Stimulated activated effector memory CD8-positive, alpha-beta T cell treated with anti-CD3 and anti-CD28 coated beads, Interleukin-12 subunit alpha, Interleukin-12 subunit beta, amount 100 ng/mL, for 72 hours (primary cell): ENCODE measurements at regions not wholly inside any gene's neighbourhood (a gene's known extent, or its start where the extent isn't known, plus 50 kb on each side); places are given as distances from the start of the nearest gene placed in this dataset.

Experiments
- ATAC-seq: fragments of 150-1000 bp; cut with Tn5 transposase; 2 replicates; pipeline ENCODE4 v1.10.0; 2021
- DNase-seq, 2 donors: peaks; one replicate each; pipeline ENCODE4 v3.0.0; 2021 to 2022; ENCODE audit warnings: low spot score in 2 of 2
- H3K27ac Mint-ChIP-seq: one replicate; pipeline ENCODE4 v1.8.0; 2022; ENCODE audit warnings: mild to moderate bottlenecking, mixed read lengths
- H3K36me3 Mint-ChIP-seq: one replicate; pipeline ENCODE4 v1.8.0; 2022; ENCODE audit warnings: mild to moderate bottlenecking, mixed read lengths
- H3K4me1 Mint-ChIP-seq: one replicate; pipeline ENCODE4 v1.8.0; 2022; ENCODE audit warnings: mixed read lengths
- H3K4me3 Mint-ChIP-seq: one replicate; pipeline ENCODE4 v1.8.0; 2022; ENCODE audit warnings: mild to moderate bottlenecking, mixed read lengths
- H3K9me3 Mint-ChIP-seq: one replicate; pipeline ENCODE4 v1.8.0; 2022; ENCODE audit warnings: mixed read lengths

GRCh38 chr1:103854279-103854678 lies 104.6 kb downstream of the AMY1C start:
- ATAC-seq (no peak), DNase-seq (no peak)
- Mint-ChIP-seq H3K36me3 (no peaks in the 10 kb centered on the region), H3K4me1 (no peaks in the 10 kb centered on the region), H3K9me3 (peaks cover 21% of the 10 kb centered on the region), H3K27ac (no peak overlapping the region), H3K4me3 (no peak overlapping the region)

- no peak overlapping the region for H3K4me3 Mint-ChIP-seq
- no peak overlapping the region for H3K27ac Mint-ChIP-seq
- no peak for ATAC-seq
- no peaks in the 10 kb centered on the region for H3K4me1 Mint-ChIP-seq
- peaks cover 11% of the 10 kb centered on the region for H3K9me3 Mint-ChIP-seq
- no peak for DNase-seq
- no peaks in the 10 kb centered on the region for H3K36me3 Mint-ChIP-seq
Measured at GRCh38 chr1:103859721-103860120, 110.0 kb downstream of the AMY1C start.

- Mint-ChIP-seq H3K27ac (no peak overlapping the region), H3K4me1 (no peaks in the 10 kb centered on the region), H3K9me3 (peaks cover 25% of the 10 kb centered on the region), H3K36me3 (no peaks in the 10 kb centered on the region), H3K4me3 (no peak overlapping the region)
- ATAC-seq, result no peak
- no peak for DNase-seq
Measured at GRCh38 chr1:103898576-103899345, 149.1 kb downstream of the AMY1C start.

GRCh38 chr1:103900005-103900404 lies 150.3 kb downstream of the AMY1C start:
- ATAC-seq (no peak), DNase-seq (no peak)
- Mint-ChIP-seq H3K4me3 (no peak overlapping the region), H3K9me3 (peaks cover 29% of the 10 kb centered on the region), H3K36me3 (no peaks in the 10 kb centered on the region), H3K4me1 (no peaks in the 10 kb centered on the region), H3K27ac (no peak overlapping the region)

GRCh38 chr1:103901072-103901471 lies 151.4 kb downstream of the AMY1C start:
- DNase-seq, result no peak
- H3K36me3 Mint-ChIP-seq, result no peaks in the 10 kb centered on the region

GRCh38 chr1:103905363-103905762 lies 155.7 kb downstream of the AMY1C start:
- H3K9me3 Mint-ChIP-seq, result peaks cover 37% of the 10 kb centered on the region
- H3K4me3 Mint-ChIP-seq, result no peak overlapping the region

More at GRCh38 chr1:103901072-103901471, 151.4 kb downstream of the AMY1C start:
- Mint-ChIP-seq H3K9me3 (peaks cover 30% of the 10 kb centered on the region), H3K4me3 (no peak overlapping the region), H3K27ac (no peak overlapping the region), H3K4me1 (no peaks in the 10 kb centered on the region)
- no peak for ATAC-seq

GRCh38 chr1:103911450-103911849 lies 161.8 kb downstream of the AMY1C start:
- peaks cover 18% of the 10 kb centered on the region for H3K9me3 Mint-ChIP-seq

More at GRCh38 chr1:103905363-103905762, 155.7 kb downstream of the AMY1C start:
- H3K4me1 Mint-ChIP-seq, result no peaks in the 10 kb centered on the region
- no peak for ATAC-seq
- no peak for DNase-seq
- H3K36me3 Mint-ChIP-seq, result no peaks in the 10 kb centered on the region
- H3K27ac Mint-ChIP-seq, result no peak overlapping the region

GRCh38 chr1:103917795-103918194 lies 168.1 kb downstream of the AMY1C start:
- Mint-ChIP-seq H3K4me1 (no peaks in the 10 kb centered on the region), H3K36me3 (no peaks in the 10 kb centered on the region), H3K4me3 (no peak overlapping the region), H3K9me3 (peaks cover 13% of the 10 kb centered on the region), H3K27ac (no peak overlapping the region)
- DNase-seq (no peak), ATAC-seq (no peak)

More at GRCh38 chr1:103911450-103911849, 161.8 kb downstream of the AMY1C start:
- DNase-seq (no peak), ATAC-seq (no peak)
- no peaks in the 10 kb centered on the region for H3K36me3 Mint-ChIP-seq
- no peak overlapping the region for H3K4me3 Mint-ChIP-seq
- H3K4me1 Mint-ChIP-seq, result no peaks in the 10 kb centered on the region
- H3K27ac Mint-ChIP-seq, result no peak overlapping the region

- Mint-ChIP-seq H3K27ac (no peak overlapping the region), H3K9me3 (peaks cover 12% of the 10 kb centered on the region), H3K4me1 (no peaks in the 10 kb centered on the region), H3K4me3 (no peak overlapping the region), H3K36me3 (no peaks in the 10 kb centered on the region)
- ATAC-seq (no peak), DNase-seq (no peak)
Measured at GRCh38 chr1:103931891-103932290, 182.2 kb downstream of the AMY1C start.

- Mint-ChIP-seq H3K9me3 (peaks cover 13% of the 10 kb centered on the region), H3K4me3 (no peak overlapping the region), H3K4me1 (no peaks in the 10 kb centered on the region), H3K27ac (no peak overlapping the region), H3K36me3 (no peaks in the 10 kb centered on the region)
- DNase-seq (no peak), ATAC-seq (no peak)
Measured at GRCh38 chr1:103937763-103938357, 188.2 kb downstream of the AMY1C start.

GRCh38 chr1:103941086-103941485 lies 191.4 kb downstream of the AMY1C start:
- Mint-ChIP-seq H3K4me3 (no peak overlapping the region), H3K27ac (no peak overlapping the region), H3K36me3 (no peaks in the 10 kb centered on the region), H3K4me1 (no peaks in the 10 kb centered on the region), H3K9me3 (peaks cover 9% of the 10 kb centered on the region)
- DNase-seq (no peak), ATAC-seq (no peak)

- Mint-ChIP-seq H3K4me1 (no peaks in the 10 kb centered on the region), H3K4me3 (no peak overlapping the region), H3K36me3 (no peaks in the 10 kb centered on the region), H3K27ac (no peak overlapping the region), H3K9me3 (peaks cover 9% of the 10 kb centered on the region)
- ATAC-seq (no peak), DNase-seq (no peak)
Measured at GRCh38 chr1:103942029-103942428, 192.3 kb downstream of the AMY1C start.

GRCh38 chr1:103945774-103946173 lies 196.1 kb downstream of the AMY1C start:
- DNase-seq (no peak), ATAC-seq (no peak)
- Mint-ChIP-seq H3K27ac (no peak overlapping the region), H3K4me1 (no peaks in the 10 kb centered on the region), H3K9me3 (peaks cover 4% of the 10 kb centered on the region), H3K4me3 (no peak overlapping the region), H3K36me3 (no peaks in the 10 kb centered on the region)

GRCh38 chr1:103948526-103948925 lies 198.8 kb downstream of the AMY1C start:
- H3K27ac Mint-ChIP-seq, result no peak overlapping the region
- ATAC-seq (no peak), DNase-seq (no peak)
- peaks cover 10% of the 10 kb centered on the region for H3K9me3 Mint-ChIP-seq
- no peaks in the 10 kb centered on the region for H3K4me1 Mint-ChIP-seq
- H3K4me3 Mint-ChIP-seq, result no peak overlapping the region
- no peaks in the 10 kb centered on the region for H3K36me3 Mint-ChIP-seq

- peaks cover 11% of the 10 kb centered on the region for H3K9me3 Mint-ChIP-seq
- H3K36me3 Mint-ChIP-seq, result no peaks in the 10 kb centered on the region
- ATAC-seq, result no peak
- no peak for DNase-seq
- no peak overlapping the region for H3K27ac Mint-ChIP-seq
- H3K4me1 Mint-ChIP-seq, result no peaks in the 10 kb centered on the region
- no peak overlapping the region for H3K4me3 Mint-ChIP-seq
Measured at GRCh38 chr1:103949779-103950178, 200.1 kb downstream of the AMY1C start.

GRCh38 chr1:103953386-103953785 lies 203.7 kb downstream of the AMY1C start:
- H3K36me3 Mint-ChIP-seq, result no peaks in the 10 kb centered on the region
- H3K4me3 Mint-ChIP-seq, result no peak overlapping the region
- peaks cover 14% of the 10 kb centered on the region for H3K9me3 Mint-ChIP-seq
- DNase-seq, result no peak
- ATAC-seq, result no peak
- H3K4me1 Mint-ChIP-seq, result no peaks in the 10 kb centered on the region
- no peak overlapping the region for H3K27ac Mint-ChIP-seq
